Stimulated activated naive CD8-positive, alpha-beta T cell treated with anti-CD3 and anti-CD28 coated beads, Interleukin-15, amount 100 ng/mL, for 72 hours (primary cell): ENCODE measurements at regions not wholly inside any gene's neighbourhood (a gene's known extent, or its start where the extent isn't known, plus 50 kb on each side); places are given as distances from the start of the nearest gene placed in this dataset.

Experiments used
- ATAC-seq: fragments of 150-1000 bp; cut with Tn5 transposase; 2 replicates; pipeline ENCODE4 v1.10.0; 2021; ENCODE audit warnings: mild to moderate bottlenecking, moderate library complexity
- DNase-seq, 2 donors: peaks; one replicate each; pipeline ENCODE4 v3.0.0; 2021 to 2022
- H3K27ac Mint-ChIP-seq, 2 donors: one replicate each; pipeline ENCODE4 v1.8.0; 2022; ENCODE audit warnings: mild to moderate bottlenecking in 2 of 2, mixed read lengths in 2 of 2, moderate library complexity in 2 of 2
- H3K27me3 Mint-ChIP-seq: one replicate; pipeline ENCODE4 v1.8.0; 2022; ENCODE audit warnings: mixed read lengths
- H3K4me1 Mint-ChIP-seq: one replicate; pipeline ENCODE4 v1.8.0; 2022; ENCODE audit warnings: mild to moderate bottlenecking, mixed read lengths
- H3K4me3 Mint-ChIP-seq, 2 donors: one replicate each; pipeline ENCODE4 v1.8.0; 2022; ENCODE audit warnings: mild to moderate bottlenecking in 2 of 2, mixed read lengths in 2 of 2, moderate library complexity in 1 of 2
- H3K9me3 Mint-ChIP-seq, 2 donors: one replicate each; pipeline ENCODE4 v1.8.0; 2022; ENCODE audit warnings: mixed read lengths in 2 of 2

DNA sequence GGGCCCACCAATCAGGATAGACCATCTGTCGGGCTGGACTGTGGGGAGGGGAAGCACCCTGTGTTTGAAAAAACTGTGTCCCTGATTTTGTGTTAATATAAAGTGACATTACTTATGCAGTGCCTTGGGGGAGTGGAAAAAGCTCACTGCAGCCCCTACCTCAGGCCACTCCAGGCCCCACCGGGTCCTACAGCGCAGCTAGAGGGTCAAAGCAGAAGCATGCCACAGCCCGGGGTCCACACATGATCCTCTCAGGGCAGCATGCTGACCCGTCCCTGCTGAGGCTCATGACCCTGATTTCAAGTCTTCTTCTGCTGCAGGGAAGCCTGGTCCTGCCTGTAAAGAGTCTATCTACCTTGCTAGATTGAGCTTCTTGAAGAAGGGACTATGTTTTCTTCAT is 133.0 kb upstream of the PLCB4 start:
- H3K4me3 Mint-ChIP-seq = no peak overlapping the region
- no peak overlapping the region for H3K27ac Mint-ChIP-seq
- H3K4me1 Mint-ChIP-seq = no peaks in the 10 kb centered on the region
- no peaks in the 10 kb centered on the region for H3K27me3 Mint-ChIP-seq
- H3K9me3 Mint-ChIP-seq = peaks cover 3 to 7% of the 10 kb centered on the region in 2 donors
- DNase-seq (no peak), ATAC-seq (no peak)

DNA sequence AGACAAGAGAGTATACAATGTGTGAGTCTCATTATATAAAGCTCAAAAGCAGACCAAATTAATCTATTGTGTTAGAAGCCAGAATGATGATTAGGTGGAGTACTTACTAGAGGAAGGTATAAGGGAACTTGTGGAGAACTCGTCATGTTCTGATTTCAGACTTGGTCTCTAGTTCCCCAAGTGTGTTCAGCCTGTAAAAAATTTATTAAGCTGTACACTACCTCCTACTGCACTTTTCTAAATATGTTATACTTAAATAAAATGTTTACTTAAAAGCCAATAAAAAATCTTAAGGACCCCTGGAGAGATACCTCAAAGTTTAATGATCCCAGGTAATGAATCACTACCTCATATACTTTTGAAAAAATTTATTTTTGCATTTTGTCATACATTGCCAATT is 130.4 kb upstream of the PLCB4 start:
- Mint-ChIP-seq H3K27ac (no peak overlapping the region), H3K27me3 (no peaks in the 10 kb centered on the region), H3K4me3 (no peak overlapping the region), H3K9me3 (peaks cover 3 to 7% of the 10 kb centered on the region in 2 donors), H3K4me1 (no peaks in the 10 kb centered on the region)
- no peak for DNase-seq
- ATAC-seq = no peak

DNA sequence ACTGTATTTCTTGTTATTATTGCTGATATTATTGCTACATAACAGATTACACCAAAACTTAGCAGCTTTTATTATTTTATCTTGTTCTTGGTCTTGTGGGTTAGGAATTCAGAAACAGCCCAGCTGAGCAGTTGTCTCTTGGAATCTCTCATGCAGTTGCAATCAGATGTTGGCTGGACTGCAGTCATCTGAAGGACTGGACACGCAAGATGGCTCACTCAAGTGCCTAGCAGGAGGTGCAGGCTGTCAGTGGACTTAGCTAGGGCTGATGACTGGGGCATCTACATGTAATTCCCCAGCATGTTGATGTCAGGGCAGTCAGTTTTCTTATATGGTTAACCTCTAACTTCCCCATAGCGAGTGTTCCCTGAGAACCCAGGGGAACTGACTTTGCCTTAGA is 128.6 kb upstream of the PLCB4 start:
- no peak for ATAC-seq

DNA sequence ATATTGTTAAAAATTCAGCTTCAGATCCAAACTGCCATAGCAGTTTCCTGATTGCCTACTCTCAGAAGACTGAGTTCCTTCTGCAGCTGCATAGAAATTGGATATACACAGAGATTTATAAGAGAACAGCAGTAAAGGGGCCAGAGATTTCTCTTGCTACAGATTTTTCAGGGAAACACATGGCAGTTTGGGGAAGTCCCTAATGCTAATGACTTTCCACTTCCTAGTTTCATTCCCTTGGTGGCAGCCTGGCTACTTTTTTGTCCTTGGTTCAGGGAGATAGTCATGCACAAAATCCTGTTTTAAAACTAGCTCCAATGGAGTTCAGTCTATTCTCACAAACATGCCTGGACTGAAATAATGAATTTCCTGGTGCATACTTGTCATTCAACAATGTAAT is 125.3 kb upstream of the PLCB4 start:
- ATAC-seq = no peak
- no peaks in the 10 kb centered on the region for H3K9me3 Mint-ChIP-seq
- H3K27me3 Mint-ChIP-seq = no peaks in the 10 kb centered on the region
- no peaks in the 10 kb centered on the region for H3K4me1 Mint-ChIP-seq
- H3K27ac Mint-ChIP-seq = no peak overlapping the region
- DNase-seq = no peak
- no peak overlapping the region for H3K4me3 Mint-ChIP-seq

More for the DNA sequence above, 128.6 kb upstream of the PLCB4 start:
- H3K4me1 Mint-ChIP-seq = no peaks in the 10 kb centered on the region
- no peak for DNase-seq
- no peak overlapping the region for H3K4me3 Mint-ChIP-seq
- H3K27me3 Mint-ChIP-seq = no peaks in the 10 kb centered on the region
- H3K9me3 Mint-ChIP-seq = peaks cover 2 to 5% of the 10 kb centered on the region in 2 donors
- H3K27ac Mint-ChIP-seq = no peak overlapping the region

DNA sequence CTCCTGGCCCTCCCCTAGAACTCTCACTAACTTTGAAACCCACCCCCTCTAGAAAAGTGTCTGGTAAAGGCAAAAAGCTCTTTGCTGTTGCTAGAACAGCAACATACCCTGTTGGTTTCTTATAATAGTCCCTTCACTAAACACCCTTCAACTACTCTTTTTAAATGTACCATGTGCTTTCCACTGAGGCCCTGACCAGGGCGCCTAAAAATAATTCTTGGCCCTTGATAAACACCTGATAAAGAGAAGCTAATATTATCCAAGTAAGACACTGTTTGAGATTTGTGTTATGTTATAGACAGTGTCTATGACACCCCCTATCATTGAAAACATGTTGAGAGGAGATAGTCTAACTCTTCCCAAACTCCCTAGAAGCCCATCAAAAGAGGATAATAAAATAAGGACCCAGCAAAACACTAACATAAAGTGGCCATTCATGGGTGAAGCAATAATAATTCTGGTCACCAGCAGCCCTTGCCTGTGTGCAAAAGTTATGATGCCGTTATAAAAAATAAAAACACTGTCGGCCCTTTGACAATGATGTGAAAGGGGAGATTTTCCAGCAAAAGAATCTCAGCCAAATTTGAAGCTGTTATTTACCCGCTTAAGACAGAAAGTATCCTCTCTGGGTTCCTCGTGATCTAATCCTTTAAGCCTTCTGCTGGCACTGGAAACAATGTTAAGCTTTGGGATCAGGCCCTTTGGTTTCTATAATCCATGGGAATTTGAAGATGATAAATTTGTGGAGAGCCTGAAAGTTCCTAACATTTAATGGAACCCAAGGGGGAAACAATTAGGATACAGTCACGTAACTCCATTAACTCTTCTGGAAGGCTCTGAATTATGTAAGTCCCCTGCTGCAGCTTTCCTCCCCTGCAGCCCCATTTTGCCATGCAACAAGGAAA is 122.6 kb upstream of the PLCB4 start:
- H3K27me3 Mint-ChIP-seq = no peaks in the 10 kb centered on the region
- DNase-seq = no peak
- no peaks in the 10 kb centered on the region for H3K4me1 Mint-ChIP-seq
- H3K27ac Mint-ChIP-seq = no peak overlapping the region
- H3K4me3 Mint-ChIP-seq = no peak overlapping the region
- ATAC-seq = no peak
- H3K9me3 Mint-ChIP-seq = no peaks in the 10 kb centered on the region

DNA sequence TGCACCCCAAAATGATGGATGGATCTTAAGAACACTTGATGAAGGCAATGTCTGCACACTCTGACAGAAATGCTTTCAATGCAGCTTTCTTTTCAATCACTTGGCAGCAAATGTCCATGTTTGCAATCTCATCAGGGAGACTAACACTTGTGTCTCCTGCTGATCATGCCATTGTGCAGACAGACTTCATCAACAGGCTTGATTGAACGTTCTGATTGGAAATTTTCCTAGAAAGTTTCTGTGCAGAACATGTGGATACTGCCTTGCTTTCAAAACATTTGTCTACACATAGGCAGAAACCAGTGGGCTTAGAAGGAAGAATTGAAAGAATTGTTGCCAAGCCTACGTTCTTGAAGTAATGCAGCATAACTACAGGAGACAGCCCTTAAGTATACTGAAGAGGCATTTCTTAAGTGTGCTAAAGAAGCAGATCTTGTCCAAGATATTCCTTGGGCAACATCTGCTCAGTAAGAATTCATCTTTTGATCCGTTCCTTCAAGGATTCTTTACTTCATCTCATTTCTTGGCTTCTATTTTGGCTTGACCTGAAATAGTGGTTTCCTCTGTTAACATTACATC is 120.4 kb upstream of the PLCB4 start:
- Mint-ChIP-seq H3K4me1 (no peaks in the 10 kb centered on the region), H3K27me3 (no peaks in the 10 kb centered on the region), H3K4me3 (no peak overlapping the region), H3K9me3 (no peaks in the 10 kb centered on the region), H3K27ac (no peak overlapping the region)
- no peak for DNase-seq
- no peak for ATAC-seq

DNA sequence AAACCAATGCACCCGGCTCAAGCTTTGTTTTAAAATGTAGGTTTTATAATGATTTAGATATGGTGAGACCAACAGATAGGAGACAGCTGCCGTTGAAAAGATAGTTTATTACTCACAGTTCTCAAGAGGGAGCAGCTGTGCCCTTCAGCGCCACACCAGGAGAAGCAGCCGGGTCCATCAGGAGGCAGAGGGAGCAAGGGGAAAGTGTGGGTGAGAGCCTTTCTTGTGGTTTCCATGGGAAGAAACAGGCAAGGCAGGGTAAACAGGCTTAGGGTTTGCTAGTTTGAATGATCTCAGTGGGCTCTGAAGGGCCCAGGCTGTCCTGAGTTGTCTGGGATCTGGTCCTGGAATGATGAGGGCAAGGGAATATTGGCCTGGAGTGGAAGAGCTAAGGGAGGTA is 117.7 kb upstream of the PLCB4 start:
- no peak overlapping the region for H3K4me3 Mint-ChIP-seq
- ATAC-seq = no peak

DNA sequence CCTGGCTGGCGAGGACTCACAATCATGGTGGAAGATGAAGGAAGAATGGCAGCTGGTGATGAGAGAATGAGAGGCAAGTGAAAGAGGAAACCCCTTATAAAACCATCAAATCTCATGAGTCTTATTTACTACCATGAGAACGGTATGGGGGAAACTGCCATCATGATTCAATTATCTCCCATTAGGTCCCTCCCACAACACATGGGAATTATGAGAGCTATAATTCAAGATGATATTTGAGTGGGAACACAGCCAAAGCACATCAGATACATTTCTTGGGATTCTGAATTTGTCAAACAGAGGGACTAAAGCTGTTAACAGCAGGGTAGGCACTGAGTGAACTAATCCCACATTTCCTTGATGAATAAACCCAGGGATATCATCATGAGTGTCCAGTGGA is 116.2 kb upstream of the PLCB4 start:
- no peak for DNase-seq

More for the DNA sequence above, 117.7 kb upstream of the PLCB4 start:
- no peak for DNase-seq
- no peaks in the 10 kb centered on the region for H3K4me1 Mint-ChIP-seq
- no peak overlapping the region for H3K27ac Mint-ChIP-seq
- no peaks in the 10 kb centered on the region for H3K9me3 Mint-ChIP-seq
- no peaks in the 10 kb centered on the region for H3K27me3 Mint-ChIP-seq

DNA sequence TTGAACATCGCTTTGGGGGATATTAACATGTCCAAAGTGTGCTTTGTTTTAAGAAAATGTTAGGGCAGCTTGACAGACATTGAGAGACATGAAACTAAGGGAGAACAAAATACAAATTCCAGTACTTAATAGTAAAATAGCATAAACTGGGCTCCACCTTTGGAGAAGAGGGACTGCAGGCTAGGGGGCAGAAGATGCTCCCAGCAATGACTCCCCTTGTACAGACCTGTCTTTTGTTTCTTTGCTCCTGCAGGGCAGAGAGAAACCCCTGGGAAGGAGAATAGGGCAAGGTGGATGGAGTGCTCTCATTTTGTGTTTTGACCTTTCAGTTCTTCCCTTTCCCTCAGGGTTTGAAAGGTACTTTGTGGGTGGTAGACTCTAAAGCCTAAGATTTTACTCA is 115.6 kb upstream of the PLCB4 start:
- Mint-ChIP-seq H3K27me3 (no peaks in the 10 kb centered on the region), H3K27ac (peak overlapping the region in 1 of 2 donors; percentile 7), H3K4me3 (no peak overlapping the region), H3K4me1 (no peaks in the 10 kb centered on the region), H3K9me3 (no peaks in the 10 kb centered on the region)
- ATAC-seq (no peak), DNase-seq (no peak)

More for the DNA sequence above, 116.2 kb upstream of the PLCB4 start:
- no peak for ATAC-seq
- no peaks in the 10 kb centered on the region for H3K4me1 Mint-ChIP-seq
- H3K27ac Mint-ChIP-seq = no peak overlapping the region
- no peak overlapping the region for H3K4me3 Mint-ChIP-seq
- no peaks in the 10 kb centered on the region for H3K9me3 Mint-ChIP-seq
- no peaks in the 10 kb centered on the region for H3K27me3 Mint-ChIP-seq

DNA sequence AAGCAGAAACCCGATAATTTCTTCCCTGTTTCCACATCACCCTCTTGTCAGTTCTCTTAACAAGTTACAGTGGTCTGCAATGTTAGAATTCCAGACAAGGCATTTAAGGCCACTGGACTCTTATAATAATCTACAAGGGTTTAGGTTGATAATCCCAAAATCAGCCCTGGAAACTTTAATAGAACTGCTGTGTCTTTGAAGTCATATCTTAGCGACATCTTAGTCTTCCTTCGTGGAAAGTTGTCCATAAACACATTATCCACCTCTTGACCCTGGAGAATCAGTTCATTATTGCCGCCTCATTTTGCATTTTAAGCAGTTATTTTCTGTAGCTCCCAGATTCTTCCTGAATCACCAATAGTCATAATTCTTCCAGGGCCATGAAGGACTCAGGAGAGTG is 108.6 kb upstream of the PLCB4 start:
- Mint-ChIP-seq H3K27ac (no peak overlapping the region), H3K4me3 (no peak overlapping the region), H3K27me3 (no peaks in the 10 kb centered on the region), H3K9me3 (peaks cover 5 to 13% of the 10 kb centered on the region in 2 donors), H3K4me1 (no peaks in the 10 kb centered on the region)
- ATAC-seq = no peak
- no peak for DNase-seq

DNA sequence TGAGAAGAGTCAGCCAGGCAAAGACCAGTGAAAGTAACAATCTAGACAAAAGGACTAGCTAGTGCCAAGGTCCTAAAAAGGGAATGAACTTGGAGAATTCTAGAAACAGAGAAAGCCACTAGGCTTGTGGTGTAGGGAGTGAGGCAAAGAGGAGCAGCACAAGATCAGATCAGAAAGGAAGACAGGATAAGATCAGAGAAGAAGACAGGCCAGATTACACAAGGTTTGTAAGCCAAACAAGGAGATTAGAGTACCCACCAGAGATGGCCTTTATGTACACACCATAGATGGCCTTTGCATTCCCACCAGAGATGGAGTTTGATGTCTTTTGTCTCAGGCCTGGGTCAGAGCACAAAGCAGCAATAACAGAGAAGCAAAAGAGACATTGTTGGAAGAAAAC is 105.6 kb upstream of the PLCB4 start:
- no peak for ATAC-seq
- H3K27me3 Mint-ChIP-seq = no peaks in the 10 kb centered on the region

DNA sequence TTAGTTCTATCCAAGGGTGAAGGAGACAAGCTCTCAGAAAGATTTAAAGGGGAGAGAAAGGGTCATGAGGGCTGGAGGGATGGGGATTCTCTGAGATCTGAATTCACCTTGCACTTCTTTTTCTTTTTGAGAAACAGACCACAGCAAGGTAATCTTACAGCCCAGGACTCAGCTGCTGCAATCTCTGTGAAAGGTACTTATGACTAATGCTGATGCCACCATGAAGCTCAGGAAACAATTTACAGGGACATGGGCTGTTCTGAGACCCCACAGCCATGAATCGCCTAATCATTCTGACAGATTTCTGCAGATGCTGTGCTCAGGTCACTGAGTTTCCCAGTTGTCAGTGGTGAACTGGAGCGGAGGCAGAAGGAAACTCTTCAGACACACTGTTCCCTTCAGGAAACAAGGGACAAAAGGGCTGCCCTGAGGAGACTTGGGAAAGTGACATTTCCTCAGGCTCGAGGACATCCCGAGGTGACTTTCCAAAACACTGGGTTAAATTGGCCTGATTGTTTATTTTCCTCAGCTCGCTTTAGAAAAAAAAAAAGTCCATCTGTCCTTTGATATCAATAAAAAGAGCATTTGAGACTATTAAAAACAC is 103.8 kb upstream of the PLCB4 start:
- Mint-ChIP-seq H3K4me1 (no peaks in the 10 kb centered on the region), H3K9me3 (peaks cover 10 to 31% of the 10 kb centered on the region in 2 donors), H3K4me3 (no peak overlapping the region), H3K27me3 (no peaks in the 10 kb centered on the region), H3K27ac (no peak overlapping the region)
- DNase-seq (no peak), ATAC-seq (no peak)

More for the DNA sequence above, 105.6 kb upstream of the PLCB4 start:
- H3K27ac Mint-ChIP-seq = no peak overlapping the region
- H3K9me3 Mint-ChIP-seq = peaks cover 5 to 13% of the 10 kb centered on the region in 2 donors
- H3K4me1 Mint-ChIP-seq = no peaks in the 10 kb centered on the region
- DNase-seq = no peak
- H3K4me3 Mint-ChIP-seq = no peak overlapping the region

DNA sequence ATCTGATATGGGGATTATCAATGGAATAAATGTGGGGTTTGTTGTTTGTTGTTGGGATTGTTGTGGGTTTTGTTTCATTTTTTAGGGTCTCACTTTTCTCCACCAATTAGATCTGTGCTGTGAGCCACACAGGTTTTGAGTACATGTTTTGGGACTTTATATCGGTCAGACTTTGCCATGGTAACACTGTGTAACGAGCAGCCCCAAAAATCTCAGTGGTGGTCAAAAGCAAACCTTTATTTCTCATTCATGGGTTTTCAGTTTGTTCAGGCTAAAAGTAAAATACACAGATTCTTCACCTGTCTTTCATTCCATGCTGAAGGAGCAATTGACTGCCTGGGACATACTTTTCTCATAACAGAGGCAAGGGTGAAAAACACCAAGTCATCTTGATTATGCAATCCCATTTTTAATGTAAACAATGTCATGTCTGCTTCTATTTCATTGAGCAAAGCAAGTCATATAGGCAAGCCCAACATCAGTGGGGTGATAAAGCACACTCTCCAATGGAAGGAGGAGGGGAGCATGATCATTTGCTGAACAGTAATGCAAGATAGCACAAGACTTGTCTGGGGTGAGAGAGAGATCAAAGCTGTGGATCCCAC is 101.1 kb upstream of the PLCB4 start:
- DNase-seq (no peak), ATAC-seq (no peak)
- Mint-ChIP-seq H3K27me3 (no peaks in the 10 kb centered on the region), H3K9me3 (peaks cover 10 to 30% of the 10 kb centered on the region in 2 donors), H3K4me1 (no peaks in the 10 kb centered on the region), H3K4me3 (no peak overlapping the region), H3K27ac (no peak overlapping the region)

DNA sequence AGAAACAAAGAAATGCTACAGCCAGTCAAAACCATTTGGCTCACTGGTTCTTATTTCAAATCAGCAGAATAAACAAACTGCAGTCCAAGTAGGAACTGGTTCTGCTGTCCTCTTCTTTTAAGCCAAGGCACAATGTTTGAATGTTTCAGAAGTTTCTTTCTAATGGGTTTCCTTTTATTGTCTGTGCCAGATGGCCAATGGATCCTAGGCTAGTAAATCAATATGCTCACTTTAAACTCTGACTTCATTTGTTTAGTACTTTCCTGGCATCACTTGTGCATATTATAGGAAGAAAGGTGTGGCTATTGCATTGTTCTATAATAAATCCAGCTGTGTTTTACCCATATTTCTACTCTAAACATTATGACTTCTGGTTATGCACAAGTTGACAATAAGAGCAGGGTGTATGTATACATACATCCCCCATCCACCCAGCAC is 99.7 kb upstream of the PLCB4 start:
- H3K9me3 Mint-ChIP-seq = peaks cover 4 to 29% of the 10 kb centered on the region in 2 donors
- H3K27me3 Mint-ChIP-seq = no peaks in the 10 kb centered on the region
- ATAC-seq (no peak), DNase-seq (no peak)
- no peaks in the 10 kb centered on the region for H3K4me1 Mint-ChIP-seq
- no peak overlapping the region for H3K4me3 Mint-ChIP-seq
- H3K27ac Mint-ChIP-seq = no peak overlapping the region

DNA sequence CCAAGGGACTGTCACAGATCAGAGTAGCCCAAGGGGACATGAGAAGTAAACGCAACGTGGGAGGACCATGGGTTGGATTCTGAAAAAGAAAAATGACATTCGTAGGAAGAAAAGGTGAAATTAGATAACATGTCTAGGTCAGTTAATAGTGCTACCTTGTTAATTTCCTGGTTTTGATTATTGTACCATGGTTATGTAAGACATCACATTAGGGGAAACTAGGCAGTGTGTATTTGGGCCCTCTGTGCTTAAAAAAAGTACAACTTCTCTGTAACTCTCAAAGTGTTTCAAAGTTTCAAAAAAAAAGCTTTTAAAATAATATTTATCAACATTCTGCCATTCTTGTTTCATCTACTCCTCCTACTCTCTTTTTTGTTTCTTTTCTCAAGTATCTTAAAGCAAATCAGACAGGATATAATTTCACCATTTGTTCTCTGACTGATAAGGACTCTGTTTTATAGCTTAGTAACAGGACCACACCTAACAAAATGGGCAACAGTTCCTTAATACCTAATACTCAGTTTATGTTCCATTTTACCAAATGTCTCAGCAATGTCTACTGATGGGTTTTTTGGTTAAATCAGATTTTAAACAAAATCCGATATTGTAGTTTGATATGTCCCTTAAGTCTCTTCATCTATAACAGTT is 97.1 kb upstream of the PLCB4 start:
- H3K27ac Mint-ChIP-seq = no peak overlapping the region
- peaks cover 4 to 22% of the 10 kb centered on the region in 2 donors for H3K9me3 Mint-ChIP-seq
- no peaks in the 10 kb centered on the region for H3K27me3 Mint-ChIP-seq
- ATAC-seq (no peak), DNase-seq (no peak)
- H3K4me3 Mint-ChIP-seq = no peak overlapping the region
- no peaks in the 10 kb centered on the region for H3K4me1 Mint-ChIP-seq
